EH (cell line): ENCODE measurements at regions not wholly inside any gene's neighbourhood (a gene's known extent, or its start where the extent isn't known, plus 50 kb on each side); places are given as distances from the start of the nearest gene placed in this dataset.

Source experiments
- DNase-seq: peaks from one replicate; pipeline ENCODE4 v3.0.0-alpha.2; 2015; ENCODE audit warnings: low read depth

DNA sequence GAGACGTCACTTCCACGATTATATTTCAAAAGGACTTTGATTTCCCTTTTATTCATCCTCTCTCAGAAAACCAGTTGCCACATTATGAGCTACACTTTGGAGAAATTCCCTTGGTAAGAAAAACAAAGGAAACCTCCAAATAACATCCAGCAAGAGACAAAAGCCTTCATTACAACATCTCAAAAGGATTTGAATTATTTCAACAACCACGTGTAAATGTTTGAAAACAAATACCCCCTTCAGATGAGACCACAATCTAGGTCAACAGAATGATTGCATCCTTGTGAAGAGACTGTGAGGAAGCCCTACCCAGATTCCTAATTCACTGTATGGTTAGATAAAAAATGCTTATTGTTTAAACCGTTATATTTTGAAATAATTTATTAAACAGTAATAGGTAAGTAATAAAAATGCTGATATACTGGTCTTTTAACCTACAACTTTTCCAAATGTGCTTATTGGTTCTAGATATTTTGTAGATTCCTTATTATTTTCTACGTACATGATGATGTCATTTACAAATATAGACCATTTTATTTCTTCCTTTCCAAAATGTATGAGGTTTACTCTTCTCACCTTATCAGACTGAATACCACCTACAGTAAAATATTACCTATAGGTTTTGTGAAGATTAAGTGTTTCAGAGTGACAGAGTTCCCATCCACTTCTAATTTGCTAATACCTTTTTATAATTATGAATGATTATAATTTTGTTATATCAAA is 922.7 kb upstream of the CHAC2 start:
- no peak for DNase-seq

DNA sequence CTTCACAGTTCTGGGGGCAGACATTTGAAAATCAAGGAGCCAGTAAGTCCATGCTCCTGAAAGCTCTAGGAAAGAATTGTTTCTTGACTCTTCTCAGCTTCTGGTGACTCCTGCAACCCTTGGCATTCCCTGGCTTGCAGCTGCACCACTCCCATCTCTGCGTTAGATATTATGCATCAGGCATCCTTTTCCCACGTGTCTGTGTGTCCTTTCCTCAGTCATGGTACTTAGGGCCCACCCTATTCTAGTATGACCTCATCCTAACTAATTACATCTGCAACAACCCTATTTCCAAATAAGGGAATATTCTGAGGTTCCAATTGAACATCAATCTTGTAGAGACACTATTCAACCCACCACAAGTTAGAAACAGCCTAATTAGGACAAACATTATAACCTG is 931.7 kb upstream of the CHAC2 start:
- DNase-seq: no peak

DNA sequence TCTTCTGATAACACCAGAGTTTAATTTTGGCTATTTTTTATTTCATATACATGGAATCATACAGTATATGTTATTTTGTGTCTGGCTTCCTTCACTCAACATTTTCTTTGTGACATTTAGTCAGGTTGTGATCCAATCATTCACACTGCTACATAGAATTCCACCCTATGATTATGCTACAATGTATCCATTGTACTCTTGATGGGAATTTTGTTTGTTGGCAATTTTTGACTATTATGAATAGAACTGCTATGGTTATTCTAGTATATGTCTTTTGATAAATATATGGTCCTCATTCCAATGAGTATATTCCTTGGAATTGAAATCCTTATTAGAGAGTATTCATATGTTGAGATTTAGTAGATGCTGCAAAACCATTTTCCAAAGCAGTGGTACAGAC is 936.4 kb upstream of the CHAC2 start:
- DNase-seq: no peak

DNA sequence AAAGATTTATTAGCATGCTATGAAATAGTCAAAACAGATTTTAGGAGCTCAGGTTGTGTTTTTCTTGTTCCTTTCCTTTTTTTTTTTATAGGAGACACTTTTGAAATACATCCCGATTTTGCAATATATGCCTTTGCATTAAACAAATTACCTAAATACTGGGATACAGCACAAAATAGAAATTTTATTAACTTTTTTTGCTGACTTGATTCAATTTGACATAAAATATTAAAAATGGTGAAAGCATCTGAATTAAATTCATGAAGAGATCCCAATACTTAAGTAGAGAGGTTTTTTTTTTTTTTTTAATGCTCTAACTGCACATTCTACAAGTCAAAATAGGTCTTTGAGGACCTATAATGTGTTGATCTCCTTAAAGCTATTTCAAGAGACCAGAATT is 939.5 kb upstream of the CHAC2 start:
- DNase-seq: no peak

DNA sequence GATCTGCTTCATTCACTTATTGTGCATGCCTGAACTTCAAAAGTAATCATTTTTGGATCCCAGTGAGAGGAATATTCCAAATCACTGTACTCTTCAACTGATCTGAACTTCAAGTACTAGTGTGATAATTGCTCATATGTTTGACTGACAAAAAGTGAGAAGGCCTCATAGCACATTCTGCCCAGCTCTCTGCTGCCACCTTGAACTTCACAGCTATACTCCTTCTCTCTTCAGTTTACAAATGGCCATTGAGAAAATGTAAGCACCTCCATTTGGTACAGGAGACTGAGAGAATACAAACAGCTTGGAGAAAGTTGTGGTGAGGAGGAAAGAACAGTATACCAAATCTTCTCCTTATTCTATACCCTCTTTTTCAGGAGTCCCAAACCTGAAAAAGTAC is 946.0 kb upstream of the CHAC2 start:
- no peak for DNase-seq

DNA sequence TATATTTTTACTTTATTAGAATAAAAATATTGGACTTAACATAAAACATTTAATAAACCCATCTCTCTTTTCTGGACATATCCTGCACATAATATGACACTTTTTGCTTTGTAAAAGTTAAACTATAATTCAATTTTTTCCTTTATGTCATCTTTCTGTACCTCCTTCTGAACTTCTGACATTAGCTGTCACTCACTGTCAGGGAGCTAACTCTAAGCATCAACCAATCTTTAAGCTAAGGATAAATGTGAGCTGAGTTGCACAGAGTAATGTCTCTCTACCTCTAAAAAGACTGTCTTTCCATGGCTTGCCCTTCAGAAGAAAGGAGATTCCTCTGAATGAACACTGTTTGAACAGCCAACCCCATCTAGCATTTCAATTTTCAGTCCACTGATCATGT is 948.6 kb upstream of the CHAC2 start:
- no peak for DNase-seq

DNA sequence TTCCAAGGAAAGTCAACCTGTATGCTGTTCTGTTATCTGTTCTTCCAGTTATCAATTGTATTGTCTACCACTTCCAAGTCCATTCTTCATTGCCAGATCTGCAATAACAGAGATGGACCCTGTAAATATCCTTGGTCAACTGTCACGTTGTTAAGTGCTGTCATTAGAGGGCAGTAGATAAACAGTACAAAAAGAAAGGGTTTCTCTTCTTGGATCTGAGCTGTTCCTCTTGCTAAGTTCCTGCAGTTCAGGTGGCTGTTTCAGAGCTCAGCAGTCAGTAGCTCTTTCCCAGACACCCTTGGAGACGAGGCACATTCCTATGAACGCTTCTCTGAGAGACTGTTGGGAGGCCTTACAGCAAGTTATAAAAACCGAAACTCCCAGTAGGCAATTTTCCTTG is 957.1 kb upstream of the CHAC2 start:
- no peak for DNase-seq

DNA sequence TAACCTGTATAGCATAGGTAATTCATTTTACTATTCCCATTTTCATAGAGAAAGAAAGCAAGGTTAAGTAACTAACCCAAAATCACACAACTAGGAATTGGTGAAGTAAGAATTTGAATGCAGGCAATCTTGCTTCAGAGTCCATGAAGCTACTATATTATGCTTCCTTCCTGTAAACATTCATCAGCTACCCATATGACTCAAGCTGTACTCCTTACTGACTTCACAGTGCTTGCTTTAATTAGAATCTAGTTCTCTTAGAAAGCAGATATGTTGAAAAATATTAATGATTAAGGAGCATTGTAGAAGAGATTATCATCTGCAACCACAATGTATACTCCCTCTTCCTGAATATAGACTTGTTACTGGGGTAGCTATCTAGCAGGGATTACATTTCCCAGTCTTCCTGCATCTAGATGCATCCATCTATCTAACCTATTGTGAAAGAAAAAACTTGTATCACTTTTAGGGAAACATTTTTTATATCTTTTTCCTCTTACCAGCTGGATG is 961.6 kb upstream of the CHAC2 start:
- DNase-seq: no peak

DNA sequence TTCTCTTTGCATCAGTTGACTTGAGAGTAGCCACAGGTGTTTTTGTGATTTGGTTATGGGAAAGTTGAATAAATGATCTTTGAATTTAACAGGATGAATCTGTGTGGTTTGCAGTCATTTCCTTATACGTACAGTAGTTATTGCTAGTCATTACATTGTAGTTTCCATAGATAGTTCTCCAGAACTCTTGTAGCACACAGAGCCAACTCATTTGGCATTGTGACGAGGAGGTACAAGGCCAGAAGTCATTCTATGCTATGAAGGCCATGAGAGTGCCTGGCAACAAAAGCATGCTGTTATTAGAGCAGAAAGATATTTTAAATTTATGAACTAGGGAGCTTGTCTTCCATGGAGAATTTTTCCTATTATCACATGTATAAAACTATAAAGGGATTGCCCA is 973.0 kb upstream of the CHAC2 start:
- DNase-seq: no peak

DNA sequence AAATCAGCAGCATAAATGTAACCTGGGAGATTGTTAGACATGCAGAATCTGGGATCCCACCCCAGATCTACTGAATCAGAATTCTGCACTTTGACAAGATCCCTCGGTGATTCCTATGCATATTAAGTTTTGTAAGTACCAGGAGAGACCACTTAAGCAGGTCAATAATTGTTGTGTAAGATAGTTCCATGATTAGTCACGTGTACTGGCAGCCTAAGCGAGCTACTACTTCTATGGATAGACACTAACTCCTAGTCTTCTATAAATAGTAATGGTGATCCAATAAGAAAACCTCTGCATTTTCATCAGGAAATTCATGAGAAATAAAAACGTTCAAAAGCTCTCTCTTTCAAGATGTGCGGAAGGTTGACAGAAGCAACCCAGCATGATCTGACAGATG is 988.2 kb upstream of the CHAC2 start:
- DNase-seq: no peak

DNA sequence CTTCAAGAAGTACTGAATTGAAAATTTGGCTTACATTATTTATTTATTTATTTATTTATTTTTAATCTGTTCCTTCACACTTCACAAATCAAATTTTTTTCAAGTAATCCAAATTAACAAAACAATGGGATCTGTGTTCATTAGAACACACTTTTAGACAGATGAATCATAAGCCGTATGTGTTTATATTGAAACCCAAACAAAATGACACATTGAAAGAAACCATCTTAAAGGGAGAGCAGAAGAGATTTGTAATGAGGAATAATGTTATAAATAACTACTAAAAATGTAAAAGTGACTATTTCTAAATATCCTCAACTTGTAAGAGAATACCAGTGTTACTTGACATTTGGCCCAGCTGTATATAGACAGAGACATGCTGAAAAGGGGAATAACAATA is 991.0 kb upstream of the CHAC2 start:
- no peak for DNase-seq

DNA sequence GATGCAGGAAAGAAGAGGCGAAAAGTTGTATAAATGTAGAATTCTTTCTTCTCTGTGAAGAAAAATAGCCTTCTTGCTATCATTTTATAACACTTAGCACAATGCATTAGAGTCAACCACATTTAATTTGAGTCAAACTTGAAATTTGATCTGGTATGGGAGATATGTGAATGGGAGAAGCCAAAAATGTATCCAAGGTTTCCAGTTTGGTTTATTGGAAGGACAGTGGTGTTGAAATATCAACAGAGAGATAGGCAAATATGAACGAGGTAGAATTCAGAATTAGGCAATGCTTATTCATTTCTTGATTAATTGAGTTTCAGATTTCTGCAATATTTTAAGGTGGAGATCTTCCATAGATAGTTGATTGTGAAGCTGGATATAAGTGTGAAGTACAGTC is 991.9 kb upstream of the CHAC2 start:
- no peak for DNase-seq

DNA sequence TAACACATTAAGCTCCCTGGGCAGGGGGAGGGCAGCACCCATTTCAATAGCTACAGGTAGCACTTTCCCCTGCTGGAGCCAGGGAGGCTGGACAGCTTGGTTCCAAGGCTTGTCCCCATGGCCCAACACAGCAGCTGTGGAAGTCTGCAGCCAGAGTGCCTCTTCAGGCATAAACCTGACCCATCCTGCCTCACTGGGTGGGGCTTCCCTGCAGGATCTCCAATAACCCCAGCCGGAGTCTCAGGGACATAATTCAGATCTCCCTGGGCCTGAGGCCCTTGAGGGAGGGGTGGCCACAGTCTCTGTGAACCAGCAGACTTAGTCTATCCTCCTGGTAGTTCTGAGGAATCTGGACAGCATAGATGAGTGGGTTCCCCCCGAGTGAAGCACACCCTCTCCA is 1001.9 kb upstream of the CHAC2 start:
- no peak for DNase-seq

DNA sequence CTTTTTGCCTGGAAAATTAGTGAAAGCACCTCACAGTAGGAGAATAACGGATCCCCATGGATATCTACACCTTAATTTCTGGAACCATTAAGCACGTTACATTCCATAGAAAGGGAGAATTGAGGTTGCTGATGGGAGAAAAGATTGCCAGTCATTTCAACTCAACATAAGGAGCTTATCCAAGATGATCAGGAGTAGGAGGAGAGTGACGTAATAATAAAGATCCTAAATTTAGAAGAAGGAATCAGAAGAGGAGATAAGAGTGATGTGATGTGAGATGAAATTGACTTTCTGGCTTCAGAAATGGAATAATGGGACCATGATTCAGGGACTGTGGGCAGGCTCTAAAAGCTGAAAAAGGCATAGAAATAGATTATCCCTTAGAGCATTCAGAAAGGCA is 1017.8 kb upstream of the CHAC2 start:
- DNase-seq: no peak

DNA sequence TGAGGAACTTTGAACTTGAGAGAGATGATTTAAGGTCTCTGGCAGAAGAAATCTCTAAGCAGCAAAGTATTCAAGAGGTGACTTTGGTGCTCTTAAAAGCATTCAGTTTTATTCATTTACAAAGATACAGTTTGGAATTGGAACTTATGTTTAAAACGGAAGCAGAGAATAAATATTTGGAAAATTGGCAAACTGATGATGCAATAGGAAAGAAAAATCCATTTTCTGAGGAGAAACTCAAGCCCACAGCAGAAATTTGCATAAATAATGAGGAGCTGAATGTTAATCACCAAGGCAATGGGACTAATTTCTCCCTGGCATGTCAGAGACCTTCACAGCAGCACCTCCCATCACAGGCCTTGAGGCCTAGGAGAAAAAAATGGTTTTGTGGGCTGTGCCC is 1022.5 kb upstream of the CHAC2 start:
- DNase-seq: no peak

DNA sequence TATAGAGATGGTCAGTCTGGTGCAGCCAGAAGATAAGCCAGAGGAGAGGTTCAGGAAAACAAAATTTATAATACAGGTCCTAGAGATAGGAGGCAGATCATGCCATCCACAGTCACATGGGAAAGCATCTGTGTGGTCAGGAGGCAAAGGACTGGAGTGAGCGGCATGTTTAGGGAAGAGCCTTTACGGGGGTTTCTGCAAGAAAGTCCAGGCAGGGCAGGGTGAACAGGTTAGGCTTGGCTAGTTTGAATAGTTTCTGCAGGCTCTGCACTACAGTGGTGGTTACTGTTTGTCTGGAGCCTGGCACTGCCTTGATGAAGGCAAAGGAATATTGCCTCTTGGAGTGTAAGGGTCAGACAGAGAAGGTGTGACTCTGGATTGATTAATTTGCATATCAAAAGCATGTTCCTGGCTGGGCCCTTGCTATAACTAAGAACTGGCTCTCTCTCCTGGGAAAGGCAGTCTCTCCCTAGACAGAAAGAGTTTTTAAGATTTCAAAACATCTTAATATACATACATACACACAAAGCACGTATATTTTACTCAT is 1034.7 kb upstream of the CHAC2 start:
- DNase-seq: no peak

DNA sequence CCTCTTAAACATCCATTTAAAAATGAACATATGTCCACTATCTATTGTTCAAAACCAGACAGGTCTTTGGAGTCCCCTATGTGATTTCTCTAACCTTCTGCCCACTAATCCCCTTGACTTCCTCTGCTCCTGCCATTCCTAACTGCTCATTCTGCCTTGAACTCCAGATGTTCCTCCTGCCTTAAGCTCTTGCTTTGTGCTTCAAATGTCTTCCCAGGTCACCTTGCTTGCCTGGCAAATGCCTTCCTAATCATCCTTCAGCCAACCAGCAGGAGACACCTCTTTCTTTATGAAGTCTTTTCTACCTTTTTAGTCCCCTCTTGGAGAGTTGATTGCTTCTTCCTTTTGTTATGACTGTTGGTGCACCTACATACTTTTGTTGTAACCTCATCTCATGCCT is 1043.0 kb upstream of the CHAC2 start:
- DNase-seq: no peak

DNA sequence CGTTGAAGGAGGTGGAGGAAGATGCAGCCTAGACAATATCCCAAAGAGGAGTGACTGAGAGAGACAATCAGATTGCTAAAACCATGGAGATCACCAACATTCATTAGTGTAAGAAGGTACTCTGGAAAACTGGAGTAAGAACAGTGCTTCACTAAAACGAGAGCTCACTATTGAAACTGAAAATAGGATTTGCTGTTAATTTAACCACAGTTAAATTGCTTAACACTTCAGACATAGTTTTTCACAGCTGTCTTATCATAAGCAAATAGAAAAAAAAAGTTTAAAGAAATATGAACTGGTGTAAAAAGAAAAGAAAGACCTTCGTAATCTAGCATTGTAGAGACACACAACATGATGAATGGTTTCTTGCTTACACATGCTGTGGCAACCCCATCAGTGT is 1049.8 kb upstream of the CHAC2 start:
- DNase-seq: no peak

DNA sequence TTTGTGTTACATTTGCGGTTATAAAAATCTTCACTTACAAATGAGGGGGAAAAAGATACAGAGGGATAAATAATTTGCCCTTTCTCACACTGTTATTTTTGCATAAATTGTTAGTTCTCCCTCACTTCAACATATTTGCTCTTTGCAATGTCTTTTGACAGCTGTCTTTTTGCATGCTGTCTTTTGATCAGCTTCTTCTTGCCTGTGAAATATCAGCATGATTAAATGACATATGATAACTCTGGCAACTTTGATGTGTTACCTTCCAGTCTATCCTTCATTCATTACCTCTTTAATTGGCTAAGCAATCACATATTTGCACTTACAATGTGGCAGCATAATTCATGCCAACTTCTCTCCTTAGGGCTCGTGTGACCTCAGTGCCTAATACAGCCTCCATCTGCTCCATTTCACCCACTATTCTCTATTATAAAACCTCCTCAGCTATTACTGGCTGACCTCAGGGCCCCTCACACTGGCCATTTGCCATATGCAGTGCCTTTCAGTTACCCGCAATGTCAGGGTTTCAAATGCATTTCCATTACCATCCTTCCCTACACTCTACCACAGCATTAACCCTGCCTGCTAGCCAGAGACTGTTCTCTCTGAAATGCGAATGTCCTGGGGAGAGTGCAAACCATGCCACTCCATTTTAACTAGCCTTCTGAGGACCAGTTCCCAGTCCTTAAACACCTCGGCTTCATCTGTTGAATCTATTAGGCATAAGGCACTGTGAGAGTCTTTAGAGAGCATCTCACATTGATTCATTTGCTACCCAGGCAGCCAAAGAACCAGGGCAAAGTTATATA is 1056.6 kb upstream of the CHAC2 start:
- DNase-seq: no peak

DNA sequence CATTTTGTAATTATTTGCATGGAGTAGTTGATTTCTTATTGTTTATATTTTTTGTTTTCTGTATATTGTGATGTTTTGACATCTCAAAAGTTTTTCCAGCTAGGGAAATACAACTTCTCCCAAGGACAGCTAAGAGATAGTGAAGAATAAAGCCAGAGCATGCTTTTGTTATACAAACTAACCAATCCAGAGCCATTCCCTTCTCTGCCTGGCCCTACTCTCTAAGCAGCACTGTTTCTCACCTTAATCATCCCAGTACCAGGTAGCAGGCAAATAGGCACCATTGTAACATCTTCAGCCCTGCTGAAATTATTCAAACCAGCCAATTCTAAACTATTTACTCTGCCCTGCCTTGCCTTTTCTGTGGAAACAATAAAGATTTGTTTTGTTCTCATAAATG is 1063.4 kb upstream of the CHAC2 start:
- DNase-seq: no peak

DNA sequence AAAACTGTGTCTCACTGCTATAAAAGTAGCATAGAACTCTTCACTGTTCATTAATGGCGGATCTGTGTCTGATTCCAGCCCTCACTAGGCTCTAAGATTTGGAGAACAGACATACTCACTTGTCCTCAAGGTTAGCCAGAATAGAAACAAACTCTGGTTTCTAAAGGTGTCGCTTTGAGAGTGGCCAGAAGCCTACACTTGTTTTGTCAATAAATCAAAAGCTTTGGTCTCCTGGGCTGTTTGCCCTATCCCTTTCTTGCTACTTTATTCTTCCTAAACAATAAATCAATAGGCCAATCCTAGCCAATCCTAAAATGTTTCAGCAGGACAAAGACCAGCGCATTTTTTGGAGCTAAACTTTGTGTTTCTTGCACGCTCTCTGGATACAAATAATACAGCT is 1064.6 kb upstream of the CHAC2 start:
- no peak for DNase-seq

DNA sequence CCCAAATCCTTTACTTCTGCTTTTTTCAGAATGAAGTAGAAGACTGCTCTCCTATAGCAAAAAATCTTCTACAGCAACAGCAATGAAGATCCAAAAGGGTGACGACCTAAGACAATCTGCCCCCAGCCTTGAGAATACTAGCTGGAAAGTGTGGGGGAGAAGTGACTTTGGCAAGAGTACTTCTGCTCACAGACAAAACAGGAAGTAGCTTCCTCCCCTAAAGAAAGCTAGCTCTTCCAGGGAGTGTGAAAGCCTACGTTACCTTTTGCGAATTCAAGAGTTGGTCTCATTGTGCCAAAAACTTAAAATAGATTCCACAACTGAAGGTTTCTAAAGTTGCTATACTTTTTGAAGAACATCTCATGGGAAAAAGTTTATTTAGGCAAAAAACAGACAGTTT is 1069.2 kb upstream of the CHAC2 start:
- no peak for DNase-seq

DNA sequence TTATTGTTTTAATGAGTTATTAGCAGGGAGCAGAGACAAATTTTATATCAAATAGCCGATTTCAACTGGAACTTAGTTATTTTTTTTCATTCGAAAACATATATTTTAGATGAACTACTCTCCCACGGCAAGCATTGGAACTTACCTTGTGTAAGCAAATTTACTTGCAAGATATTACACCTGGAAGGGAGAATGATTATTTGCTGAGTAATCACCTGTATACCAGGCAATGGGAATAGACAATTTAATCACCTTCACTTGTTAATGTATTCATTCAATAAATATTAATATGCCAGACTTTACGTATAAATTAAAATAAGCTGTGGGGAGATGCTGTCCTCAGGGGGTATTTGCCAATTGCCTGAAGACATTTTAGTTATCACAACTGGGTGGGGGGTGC is 1069.9 kb upstream of the CHAC2 start:
- no peak for DNase-seq
